ENCODE measurements at regions not wholly inside any gene's neighbourhood (a gene's known extent, or its start where the extent isn't known, plus 50 kb on each side); places are given as distances from the start of the nearest gene placed in this dataset.
"Not testable (repeated sequence)": the region's sequence is repeated elsewhere in the genome, so short reads cannot be mapped to it uniquely, and the experiment has no call there.

DNA sequence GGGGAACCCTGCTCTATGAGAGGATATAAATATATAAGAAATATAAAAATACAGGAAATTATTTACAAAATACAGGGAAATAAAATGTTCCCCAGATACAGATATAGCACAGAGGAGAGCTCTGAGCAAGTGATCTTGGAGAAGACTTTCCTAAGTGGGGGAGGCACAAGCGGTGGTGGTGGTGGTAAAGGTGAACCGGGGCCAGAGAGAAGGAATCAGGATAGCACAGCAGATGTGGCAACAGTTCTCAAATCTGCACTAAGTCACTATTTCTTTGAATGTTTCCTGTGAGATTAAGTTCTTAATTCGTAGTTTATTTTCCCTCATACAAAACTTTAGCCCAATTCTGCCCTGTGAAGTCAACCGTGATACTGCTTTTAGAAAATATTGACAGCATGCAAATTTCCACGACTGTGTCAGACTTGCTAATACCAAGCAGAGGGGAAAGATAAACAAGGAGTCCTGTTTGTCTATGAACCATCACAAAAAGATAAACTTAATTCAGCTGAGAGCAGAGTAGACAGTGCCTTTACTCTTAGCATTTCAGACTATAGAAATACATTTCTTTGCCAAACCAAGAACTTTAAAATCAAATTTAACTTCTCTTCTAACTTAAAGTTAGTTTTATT, 237.5 kb upstream of the POGK start:
- DNase-seq (ENCODE audit: low read depth in 4 of 4, low spot score in 3 of 4), result no peak

GRCh38 chr1:166602801-166603200, 236.5 kb upstream of the POGK start:
- DNase-seq (ENCODE audit: low read depth in 4 of 4, low spot score in 3 of 4), result not testable (repeated sequence)

GRCh38 chr1:166603296-166603695, 236.0 kb upstream of the POGK start:
- no peak for DNase-seq (ENCODE audit: low read depth in 4 of 4, low spot score in 3 of 4)

- no peak for DNase-seq (ENCODE audit: low read depth in 4 of 4, low spot score in 3 of 4)
These were observed 234.1 kb upstream of the POGK start for GRCh38 chr1:166605137-166605536.

- DNase-seq (ENCODE audit: low read depth in 4 of 4, low spot score in 3 of 4), result no peak
These were observed 226.4 kb upstream of the POGK start for GRCh38 chr1:166612886-166613285.

- no peak for DNase-seq (ENCODE audit: low read depth in 4 of 4, low spot score in 3 of 4)
These were observed 223.1 kb upstream of the POGK start for GRCh38 chr1:166616206-166616605.

DNA sequence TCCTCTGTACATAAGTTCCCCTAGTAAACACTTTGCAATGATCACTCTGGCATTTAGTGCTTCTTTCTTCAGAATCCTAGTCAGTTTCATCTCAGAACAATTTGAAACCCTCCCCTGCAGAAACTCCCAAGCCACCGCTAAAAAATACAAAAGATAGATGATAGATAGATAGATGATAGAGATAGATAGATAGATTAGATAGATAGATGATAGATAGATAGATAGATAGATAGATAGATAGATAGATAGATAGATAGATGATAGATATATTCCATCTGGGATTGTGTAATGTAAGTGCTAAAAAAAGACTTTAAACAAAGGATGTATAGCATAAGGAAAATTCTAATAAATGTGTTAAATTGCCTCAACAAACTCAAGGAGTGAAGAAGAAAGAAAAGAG, 212.6 kb upstream of the POGK start:
- DNase-seq (ENCODE audit: low read depth in 4 of 4, low spot score in 3 of 4), result no peak

DNA sequence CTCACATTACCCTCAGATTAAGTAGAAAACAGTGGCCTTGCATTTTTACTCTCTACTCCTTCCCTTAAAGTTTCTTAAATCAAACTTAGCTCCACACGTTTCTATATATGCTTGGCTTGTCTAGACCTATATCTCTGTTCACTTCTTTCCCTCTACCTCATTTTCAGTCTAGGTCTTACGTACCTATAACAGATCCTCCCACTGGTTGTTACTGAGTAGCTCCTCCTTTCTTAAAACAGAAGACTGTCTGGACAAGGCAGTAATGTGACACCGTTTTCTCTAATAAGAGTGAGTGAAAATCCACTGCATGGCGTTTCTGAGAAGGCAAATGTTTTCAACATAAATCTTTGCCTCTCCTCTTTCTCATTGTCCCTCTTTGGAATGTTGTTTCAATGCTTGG, 211.7 kb upstream of the POGK start:
- no peak for DNase-seq (ENCODE audit: low read depth in 4 of 4, low spot score in 3 of 4)

- no peak for DNase-seq (ENCODE audit: low read depth in 4 of 4, low spot score in 3 of 4)
These were observed 211.0 kb upstream of the POGK start for GRCh38 chr1:166628259-166628658.

- DNase-seq (ENCODE audit: low read depth in 4 of 4, low spot score in 3 of 4), result no peak
These were observed 209.3 kb upstream of the POGK start for GRCh38 chr1:166629946-166630345.

GRCh38 chr1:166630369-166630768, 208.9 kb upstream of the POGK start:
- DNase-seq (ENCODE audit: low read depth in 4 of 4, low spot score in 3 of 4), result no peak

DNA sequence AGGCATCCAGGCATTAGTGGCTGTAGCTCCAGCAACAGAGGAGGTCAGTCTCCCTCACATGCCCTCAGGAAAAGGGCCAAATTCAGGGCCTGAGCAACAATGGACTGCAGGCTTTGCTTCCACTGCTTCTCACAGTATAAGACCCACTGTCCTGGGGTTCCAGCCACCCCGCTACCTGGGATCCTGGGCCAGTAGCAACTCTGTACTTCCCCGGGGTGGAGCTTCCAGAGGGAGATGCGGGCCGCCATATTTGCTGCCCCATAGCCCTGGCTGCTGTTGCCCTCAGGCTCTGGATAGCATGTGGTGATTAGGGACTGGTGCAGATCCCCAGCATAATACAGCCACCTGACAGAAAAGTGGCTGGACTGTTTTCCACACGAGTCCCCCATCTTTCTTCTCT, 201.1 kb upstream of the POGK start:
- no peak for DNase-seq (ENCODE audit: low read depth in 4 of 4, low spot score in 3 of 4)

DNA sequence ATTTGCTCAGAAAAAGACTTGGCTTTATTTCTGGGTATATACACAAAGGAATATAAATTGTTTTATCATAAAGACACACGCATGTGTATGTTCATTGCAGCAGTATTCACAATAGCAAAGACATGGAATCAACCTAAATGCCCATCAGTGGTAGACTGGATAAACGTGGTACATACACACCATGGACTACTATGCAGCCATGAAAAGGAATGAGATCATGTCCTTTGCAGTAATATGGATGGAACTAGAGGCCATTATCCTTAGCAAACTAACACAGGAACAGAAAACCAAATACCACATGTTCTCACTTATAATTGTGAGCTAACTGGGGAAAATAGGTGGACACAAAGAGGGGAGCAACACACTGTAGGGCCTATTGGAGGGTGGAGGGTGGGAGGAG, 182.0 kb upstream of the POGK start:
- DNase-seq (ENCODE audit: low read depth in 4 of 4, low spot score in 3 of 4), result not testable (repeated sequence)

GRCh38 chr1:166666790-166667189, 172.5 kb upstream of the POGK start:
- DNase-seq (ENCODE audit: low read depth in 4 of 4, low spot score in 3 of 4), result not testable (repeated sequence)

DNA sequence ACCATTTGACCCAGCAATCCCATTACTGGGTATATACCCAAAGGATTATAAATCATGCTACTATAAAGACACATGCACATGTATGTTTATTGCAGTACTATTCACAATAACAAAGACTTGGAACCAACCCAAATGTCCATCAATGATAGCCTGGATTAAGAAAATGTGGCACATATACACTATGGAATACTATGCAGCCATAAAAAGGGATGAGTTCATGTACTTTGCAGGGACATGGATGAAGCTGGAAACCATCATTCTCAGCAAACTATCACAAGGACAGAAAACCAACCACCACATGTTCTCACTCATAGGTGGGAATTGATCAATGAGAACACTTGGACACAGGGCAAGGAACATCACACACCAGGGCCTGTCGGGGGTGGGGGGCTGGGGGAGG, 171.7 kb upstream of the POGK start:
- DNase-seq (ENCODE audit: low read depth in 4 of 4, low spot score in 3 of 4), result not testable (repeated sequence)

DNA sequence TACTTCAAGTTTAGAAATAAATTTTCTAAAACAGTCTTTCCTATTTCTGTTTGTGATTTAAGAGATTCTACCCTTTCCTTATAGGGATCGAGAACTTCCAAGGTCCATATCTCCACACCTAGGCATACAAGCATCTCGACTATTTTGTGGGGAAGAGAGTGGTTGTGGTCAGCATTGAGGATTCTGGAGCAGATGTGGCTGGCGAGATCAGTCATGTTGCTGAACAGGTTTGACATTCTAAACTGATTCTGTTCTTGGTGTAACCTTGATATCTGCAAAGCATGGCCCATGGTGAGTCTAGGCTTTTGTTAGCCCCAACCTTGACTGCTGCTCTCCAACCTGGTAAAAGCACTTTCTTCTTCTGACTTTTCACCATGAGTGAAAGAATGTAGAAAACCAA, 167.6 kb upstream of the POGK start:
- no peak for DNase-seq (ENCODE audit: low read depth in 4 of 4, low spot score in 3 of 4)

DNA sequence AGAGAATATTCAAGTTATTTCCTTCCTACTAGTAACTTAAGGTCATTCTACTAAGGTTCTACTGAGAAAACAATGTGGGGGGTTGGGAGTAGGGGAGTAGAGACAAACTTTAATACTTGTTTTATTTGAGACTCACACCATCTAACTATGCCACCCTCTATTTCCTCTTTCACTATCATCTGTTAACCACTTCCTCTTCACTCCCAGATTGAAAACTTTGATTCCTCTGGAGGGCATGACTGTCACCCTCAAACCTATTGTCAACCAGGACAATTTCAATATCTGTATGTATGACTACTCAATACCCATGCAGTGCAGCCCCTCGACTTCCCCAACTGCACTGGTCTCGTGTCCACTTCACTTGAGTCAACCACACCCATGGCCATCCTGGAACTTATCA, 165.6 kb upstream of the POGK start:
- no peak for DNase-seq (ENCODE audit: low read depth in 4 of 4, low spot score in 3 of 4)

DNA sequence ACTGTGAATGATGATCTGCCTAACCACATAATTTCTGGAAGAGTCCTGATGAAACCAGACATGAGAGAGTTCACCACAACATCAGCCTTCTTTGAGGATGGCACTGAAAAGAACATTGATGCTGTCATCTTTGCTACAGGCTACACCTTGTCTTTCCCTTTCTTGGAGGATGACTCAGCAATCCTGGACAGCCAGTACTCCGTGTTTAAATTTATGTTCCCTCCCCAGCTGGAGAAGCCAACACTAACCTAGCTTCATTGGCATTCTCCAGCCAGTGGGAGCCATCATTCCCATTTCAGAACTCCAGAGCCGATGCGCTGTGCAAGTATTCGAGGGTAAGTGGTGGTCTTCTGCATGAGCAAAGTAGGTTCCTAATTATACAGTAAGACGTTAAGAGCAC, 164.1 kb upstream of the POGK start:
- no peak for DNase-seq (ENCODE audit: low read depth in 4 of 4, low spot score in 3 of 4)

DNA sequence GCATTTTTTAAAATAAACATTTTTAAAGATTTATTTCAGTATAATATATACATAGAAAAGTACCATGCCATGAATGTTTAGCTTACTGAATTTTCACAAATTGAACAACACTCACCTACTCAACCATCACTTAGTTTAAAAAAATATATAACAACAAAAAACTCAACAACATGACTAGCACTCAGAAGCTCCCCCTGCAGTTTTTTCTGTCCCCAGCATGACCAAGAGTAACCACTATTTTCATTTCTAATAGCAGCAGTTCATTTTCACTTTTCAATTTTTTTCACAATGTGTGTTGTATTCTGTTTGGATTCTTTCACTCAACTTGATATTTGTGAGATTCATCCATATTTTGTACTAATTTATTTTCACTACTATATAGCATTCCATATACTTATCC, 162.3 kb upstream of the POGK start:
- no peak for DNase-seq (ENCODE audit: low read depth in 4 of 4, low spot score in 3 of 4)

GRCh38 chr1:166679369-166679768, 159.9 kb upstream of the POGK start:
- DNase-seq (ENCODE audit: low read depth in 4 of 4, low spot score in 3 of 4), result no peak

DNA sequence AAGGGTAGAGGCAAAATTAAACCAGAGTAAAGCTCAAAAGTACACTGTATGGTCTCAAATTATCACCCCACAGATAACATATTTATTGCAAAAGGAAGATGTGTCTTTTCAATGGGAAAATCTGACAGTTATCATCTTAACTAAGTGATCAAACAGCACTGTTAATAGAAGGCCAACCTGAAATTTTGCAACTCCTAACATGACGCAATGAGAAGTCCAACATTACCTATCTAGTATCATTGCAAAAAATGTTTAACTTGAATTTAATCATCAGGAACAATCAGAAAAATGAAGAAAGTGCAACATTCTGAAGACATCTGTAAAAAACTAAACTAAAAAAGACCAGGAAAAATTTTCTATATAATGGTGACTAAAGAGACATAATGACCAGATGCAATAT, 156.7 kb upstream of the POGK start:
- no peak for DNase-seq (ENCODE audit: low read depth in 4 of 4, low spot score in 3 of 4)

DNA sequence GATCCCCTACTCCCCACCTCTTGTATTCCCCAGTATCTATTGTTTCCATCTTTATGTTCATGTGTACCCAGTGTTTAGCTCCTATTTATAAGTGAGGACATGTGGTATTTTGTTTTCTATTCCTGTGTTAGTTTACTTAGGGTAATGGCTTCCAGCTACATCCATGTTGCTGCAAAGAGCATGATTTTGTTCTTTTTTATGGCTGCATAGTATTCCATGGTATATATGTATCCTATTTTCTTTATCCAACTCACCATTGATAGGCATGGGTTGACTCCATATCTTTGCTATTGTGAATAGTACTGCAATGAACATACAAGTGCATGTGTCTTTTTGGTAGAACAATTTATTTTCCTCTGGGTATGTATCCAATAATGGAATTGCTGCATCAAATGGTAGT, 154.6 kb upstream of the POGK start:
- not testable (repeated sequence) for DNase-seq (ENCODE audit: low read depth in 4 of 4, low spot score in 3 of 4)

- no peak for DNase-seq (ENCODE audit: low read depth in 4 of 4, low spot score in 3 of 4)
These were observed 154.1 kb upstream of the POGK start for GRCh38 chr1:166685200-166685599.

Measured in right renal pelvis (tissue), 4 donors.